HFFc6 (cell line): ENCODE measurements at regions not wholly inside any gene's neighbourhood (a gene's known extent, or its start where the extent isn't known, plus 50 kb on each side); places are given as distances from the start of the nearest gene placed in this dataset.

Source experiments
- DNase-seq: peaks from one replicate; pipeline ENCODE4 v3.0.0-alpha.2; 2018
- H3K27ac Mint-ChIP-seq: 2 replicates; pipeline ENCODE4 v1.8.0; 2020; ENCODE audit warnings: mild to moderate bottlenecking, mixed read lengths
- H3K27me3 Mint-ChIP-seq: 2 replicates; pipeline ENCODE4 v1.8.0; 2021; ENCODE audit warnings: mild to moderate bottlenecking, moderate library complexity, mixed read lengths; ENCODE audit not compliant: insufficient read depth
- H3K36me3 Mint-ChIP-seq: 2 replicates; pipeline ENCODE4 v1.8.0; 2021; ENCODE audit warnings: low read depth, mixed read lengths
- H3K4me1 Mint-ChIP-seq: 2 replicates; pipeline ENCODE4 v1.8.0; 2020; ENCODE audit warnings: low read depth, mixed read lengths
- H3K4me3 Mint-ChIP-seq: 2 replicates; pipeline ENCODE4 v1.8.0; 2020; ENCODE audit warnings: mild to moderate bottlenecking, moderate library complexity, mixed read lengths
- H3K9me3 Mint-ChIP-seq: 2 replicates; pipeline ENCODE4 v1.8.0; 2020; ENCODE audit warnings: mild to moderate bottlenecking, mixed read lengths
- TF ChIP-seq, protein P1 (sequence below): fragments of 200-600 bp; sonication (generic); IDR thresholded peaks from 2 replicates; pipeline ENCODE4 v1.5.0; 2021; ENCODE audit warnings: antibody characterized with exemption, mild to moderate bottlenecking

DNA sequence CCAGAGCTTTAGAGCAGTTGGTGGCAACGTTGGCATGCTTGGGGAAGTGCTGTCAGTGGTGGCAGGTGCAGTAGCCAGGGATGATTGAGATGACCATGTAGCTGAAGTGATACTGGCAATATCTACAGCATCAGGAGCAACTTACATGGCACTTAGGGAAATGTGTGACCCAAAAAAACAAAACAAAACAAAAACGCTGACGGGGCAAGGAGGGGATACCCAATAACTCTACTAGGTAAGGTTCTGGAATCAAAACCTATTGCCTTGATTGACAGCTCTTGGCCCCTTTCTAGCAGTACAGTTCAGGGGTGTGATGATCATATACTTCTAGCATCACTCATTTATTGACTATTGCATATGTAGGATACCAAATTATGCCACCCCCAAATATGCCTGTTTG lies 312.6 kb downstream of the AASDHPPT start:
- Mint-ChIP-seq H3K27ac (no peak overlapping the region; the same call in 1 of the 2 replicates), H3K4me3 (no peak overlapping the region), H3K9me3 (peaks cover 16% of the 10 kb centered on the region), H3K4me1 (peaks cover 66% of the 10 kb centered on the region), H3K36me3 (peaks cover 20% of the 10 kb centered on the region), H3K27me3 (no peaks in the 10 kb centered on the region)
- no peak for DNase-seq
- TF ChIP-seq, protein P1, sequence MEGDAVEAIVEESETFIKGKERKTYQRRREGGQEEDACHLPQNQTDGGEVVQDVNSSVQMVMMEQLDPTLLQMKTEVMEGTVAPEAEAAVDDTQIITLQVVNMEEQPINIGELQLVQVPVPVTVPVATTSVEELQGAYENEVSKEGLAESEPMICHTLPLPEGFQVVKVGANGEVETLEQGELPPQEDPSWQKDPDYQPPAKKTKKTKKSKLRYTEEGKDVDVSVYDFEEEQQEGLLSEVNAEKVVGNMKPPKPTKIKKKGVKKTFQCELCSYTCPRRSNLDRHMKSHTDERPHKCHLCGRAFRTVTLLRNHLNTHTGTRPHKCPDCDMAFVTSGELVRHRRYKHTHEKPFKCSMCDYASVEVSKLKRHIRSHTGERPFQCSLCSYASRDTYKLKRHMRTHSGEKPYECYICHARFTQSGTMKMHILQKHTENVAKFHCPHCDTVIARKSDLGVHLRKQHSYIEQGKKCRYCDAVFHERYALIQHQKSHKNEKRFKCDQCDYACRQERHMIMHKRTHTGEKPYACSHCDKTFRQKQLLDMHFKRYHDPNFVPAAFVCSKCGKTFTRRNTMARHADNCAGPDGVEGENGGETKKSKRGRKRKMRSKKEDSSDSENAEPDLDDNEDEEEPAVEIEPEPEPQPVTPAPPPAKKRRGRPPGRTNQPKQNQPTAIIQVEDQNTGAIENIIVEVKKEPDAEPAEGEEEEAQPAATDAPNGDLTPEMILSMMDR: no peak

GRCh38 chr11:106391771-106392420 lies 314.4 kb downstream of the AASDHPPT start:
- H3K4me1 Mint-ChIP-seq: peaks cover 57% of the 10 kb centered on the region
- H3K36me3 Mint-ChIP-seq: peaks cover 22% of the 10 kb centered on the region
- peaks cover 26% of the 10 kb centered on the region for H3K9me3 Mint-ChIP-seq
- peak; percentile 31 for DNase-seq
- H3K27ac Mint-ChIP-seq: peak overlapping the region; percentile 66
- no peaks in the 10 kb centered on the region for H3K27me3 Mint-ChIP-seq
- TF ChIP-seq, protein P1: no peak
- peak overlapping the region; percentile 4; the same call in 1 of the 2 replicates for H3K4me3 Mint-ChIP-seq

GRCh38 chr11:106395716-106396349 lies 318.4 kb downstream of the AASDHPPT start:
- H3K4me3 Mint-ChIP-seq: no peak overlapping the region
- peaks cover 70% of the 10 kb centered on the region for H3K4me1 Mint-ChIP-seq
- TF ChIP-seq, protein P1: no peak
- DNase-seq: no peak
- peaks cover 16% of the 10 kb centered on the region for H3K9me3 Mint-ChIP-seq
- no peak overlapping the region for H3K27ac Mint-ChIP-seq
- H3K36me3 Mint-ChIP-seq: peaks cover 17% of the 10 kb centered on the region
- no peaks in the 10 kb centered on the region for H3K27me3 Mint-ChIP-seq

GRCh38 chr11:106397787-106398501 lies 320.5 kb downstream of the AASDHPPT start:
- Mint-ChIP-seq H3K4me3 (peak overlapping the region; percentile 78), H3K9me3 (peaks cover 16% of the 10 kb centered on the region), H3K36me3 (peaks cover 17% of the 10 kb centered on the region), H3K27ac (peak overlapping the region; percentile 90), H3K27me3 (no peaks in the 10 kb centered on the region), H3K4me1 (peaks cover 56% of the 10 kb centered on the region)
- TF ChIP-seq, protein P1: no peak
- no peak for DNase-seq

DNA sequence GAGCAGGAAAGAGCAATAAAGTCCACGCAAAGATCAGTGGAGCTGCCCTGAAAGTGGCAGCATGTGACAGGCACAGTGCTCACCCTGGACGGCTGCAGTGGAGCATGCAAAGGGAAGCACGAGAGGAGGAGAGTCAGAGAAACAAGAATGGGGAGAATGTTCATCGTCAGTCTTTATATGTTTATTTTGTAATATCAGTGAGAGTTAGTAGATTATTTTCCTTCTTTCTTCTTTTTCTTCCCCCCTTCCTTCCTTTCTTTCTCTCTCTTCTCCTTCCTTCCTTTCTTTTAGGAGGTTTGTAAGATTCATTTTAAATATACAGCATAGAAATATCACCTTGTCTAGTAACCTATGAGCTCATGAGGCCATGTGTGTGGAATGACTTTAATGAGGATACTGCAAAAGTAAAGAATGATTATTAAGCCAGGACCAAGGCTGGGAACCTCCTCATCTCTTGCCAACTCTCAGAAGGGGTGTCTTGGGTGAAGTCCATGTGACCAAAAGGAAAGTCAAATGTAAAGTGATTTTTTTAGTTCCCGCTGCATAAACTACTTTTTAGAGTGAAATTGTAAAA lies 321.1 kb downstream of the AASDHPPT start:
- Mint-ChIP-seq H3K27ac (peak overlapping the region; percentile 90), H3K9me3 (peaks cover 16% of the 10 kb centered on the region), H3K27me3 (no peaks in the 10 kb centered on the region), H3K36me3 (peaks cover 17% of the 10 kb centered on the region), H3K4me3 (peak overlapping the region; percentile 78), H3K4me1 (peaks cover 50% of the 10 kb centered on the region)
- TF ChIP-seq, protein P1: no peak
- peak; percentile 37 for DNase-seq
